Activated CD8-positive, alpha-beta T cell treated with anti-CD3 and anti-CD28 coated beads, Interleukin-2, amount 10 ng/mL, durations not matched to agents 7 days and 5 days (primary cell): ENCODE measurements at regions not wholly inside any gene's neighbourhood (a gene's known extent, or its start where the extent isn't known, plus 50 kb on each side); places are given as distances from the start of the nearest gene placed in this dataset.

ENCODE experiments used
- ATAC-seq: fragments of 150-1000 bp; cut with Tn5 transposase; one replicate; pipeline ENCODE4 v1.10.0; 2021; ENCODE audit warnings: moderate library complexity
- CTCF ChIA-PET: fragments of 350-600 bp; sonication (Branson Sonifier 250); formaldehyde crosslinking; loops from one replicate; lab custom pipeline; 2021; ENCODE audit warnings: antibody characterized with exemption; lab: Charles Lee
- POLR2A ChIA-PET: fragments of 350-600 bp; sonication (Branson Sonifier 250); formaldehyde crosslinking; loops from one replicate; lab custom pipeline; 2021; ENCODE audit warnings: antibody characterized with exemption; lab: Charles Lee
- DNase-seq: peaks from one replicate; pipeline ENCODE4 v3.0.0-alpha.2; 2020
- H3K27ac Mint-ChIP-seq: one replicate; pipeline ENCODE4 v1.8.0; 2021; ENCODE audit warnings: mild to moderate bottlenecking, mixed read lengths
- H3K27me3 Mint-ChIP-seq: one replicate; pipeline ENCODE4 v1.8.0; 2021; ENCODE audit warnings: low read depth, mixed read lengths
- H3K36me3 Mint-ChIP-seq: one replicate; pipeline ENCODE4 v1.8.0; 2021; ENCODE audit warnings: low read depth, mixed read lengths
- H3K4me1 Mint-ChIP-seq: one replicate; pipeline ENCODE4 v1.8.0; 2021; ENCODE audit warnings: low read depth, mixed read lengths
- H3K4me3 Mint-ChIP-seq: one replicate; pipeline ENCODE4 v1.8.0; 2021; ENCODE audit warnings: mild to moderate bottlenecking, mixed read lengths
- H3K9me3 Mint-ChIP-seq: one replicate; pipeline ENCODE4 v1.8.0; 2022; ENCODE audit warnings: mixed read lengths; ENCODE audit not compliant: insufficient read depth

DNA sequence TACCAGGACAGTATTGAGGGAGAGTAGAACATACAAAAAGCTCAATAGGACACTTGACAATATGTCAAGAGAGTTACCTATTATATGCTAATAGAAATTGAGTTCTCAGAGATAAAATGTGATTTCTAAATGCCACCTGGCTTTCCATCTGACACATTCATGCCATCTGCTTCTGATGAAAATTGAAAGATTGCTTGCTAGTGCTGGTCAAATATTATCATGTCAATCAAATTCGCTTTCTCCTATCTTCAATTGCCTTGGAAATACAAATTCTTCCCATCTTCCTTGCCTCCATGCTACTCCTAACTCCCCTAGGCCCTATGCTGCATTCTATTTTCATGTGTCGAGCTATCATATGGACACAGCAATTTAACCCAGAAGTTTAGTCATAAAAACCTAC lies 1076.9 kb downstream of the ARAP2 start:
- DNase-seq (no peak), ATAC-seq (no peak)
- POLR2A ChIA-PET: no interaction called here
- CTCF ChIA-PET: no interaction called here
- Mint-ChIP-seq H3K4me3 (no peak overlapping the region), H3K9me3 (peaks cover 11% of the 10 kb centered on the region), H3K36me3 (no peaks in the 10 kb centered on the region), H3K4me1 (no peaks in the 10 kb centered on the region), H3K27ac (no peak overlapping the region), H3K27me3 (no peaks in the 10 kb centered on the region)

DNA sequence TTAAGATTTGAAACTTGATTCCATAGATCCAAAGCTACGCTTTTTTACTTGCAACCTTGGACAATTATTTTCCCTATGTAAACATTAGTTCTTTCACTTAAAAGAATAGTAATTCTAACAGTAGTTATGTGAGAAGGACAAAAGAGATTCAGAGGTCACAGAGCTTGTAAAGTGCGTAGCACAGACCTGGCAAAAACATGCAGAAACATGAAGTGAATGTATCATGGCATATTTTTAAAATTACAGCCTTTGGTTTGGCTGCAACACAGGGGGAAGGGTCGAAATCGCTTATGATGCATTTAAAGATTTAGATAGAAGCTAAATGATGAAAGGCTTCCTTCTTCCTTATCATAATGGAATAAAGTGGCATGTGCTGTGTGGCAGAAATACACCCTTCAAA lies 1068.8 kb downstream of the ARAP2 start:
- no peaks in the 10 kb centered on the region for H3K9me3 Mint-ChIP-seq
- no peak overlapping the region for H3K27ac Mint-ChIP-seq
- H3K4me1 Mint-ChIP-seq: no peaks in the 10 kb centered on the region
- no peaks in the 10 kb centered on the region for H3K27me3 Mint-ChIP-seq
- POLR2A ChIA-PET: no interaction called here
- H3K4me3 Mint-ChIP-seq: no peak overlapping the region
- DNase-seq (no peak), ATAC-seq (no peak)
- no peaks in the 10 kb centered on the region for H3K36me3 Mint-ChIP-seq
- CTCF ChIA-PET: no interaction called here

DNA sequence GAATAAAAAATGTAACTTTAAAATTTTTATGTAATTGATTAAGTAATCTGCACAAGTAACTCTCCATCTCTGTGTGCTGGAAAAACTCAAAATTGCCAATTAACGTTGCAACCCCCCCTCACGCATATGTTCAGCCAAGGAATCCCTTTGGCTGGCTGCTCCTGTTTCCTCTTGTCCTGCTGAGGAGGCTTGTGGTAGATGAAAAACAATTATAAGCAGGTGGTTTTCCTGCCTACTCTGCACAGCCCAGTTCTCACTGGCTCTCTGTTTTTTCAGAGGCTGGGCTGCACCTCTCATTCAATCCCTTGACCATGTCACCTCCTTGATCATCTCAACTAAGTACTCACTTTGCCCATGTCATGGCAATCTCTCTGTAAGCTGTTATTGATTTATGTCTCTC lies 1068.4 kb downstream of the ARAP2 start:
- ChIA-PET POLR2A (no interaction called here), CTCF (no interaction called here)
- H3K36me3 Mint-ChIP-seq: no peaks in the 10 kb centered on the region
- no peaks in the 10 kb centered on the region for H3K9me3 Mint-ChIP-seq
- no peak overlapping the region for H3K4me3 Mint-ChIP-seq
- H3K4me1 Mint-ChIP-seq: no peaks in the 10 kb centered on the region
- DNase-seq: no peak
- no peak for ATAC-seq
- no peak overlapping the region for H3K27ac Mint-ChIP-seq
- no peaks in the 10 kb centered on the region for H3K27me3 Mint-ChIP-seq

DNA sequence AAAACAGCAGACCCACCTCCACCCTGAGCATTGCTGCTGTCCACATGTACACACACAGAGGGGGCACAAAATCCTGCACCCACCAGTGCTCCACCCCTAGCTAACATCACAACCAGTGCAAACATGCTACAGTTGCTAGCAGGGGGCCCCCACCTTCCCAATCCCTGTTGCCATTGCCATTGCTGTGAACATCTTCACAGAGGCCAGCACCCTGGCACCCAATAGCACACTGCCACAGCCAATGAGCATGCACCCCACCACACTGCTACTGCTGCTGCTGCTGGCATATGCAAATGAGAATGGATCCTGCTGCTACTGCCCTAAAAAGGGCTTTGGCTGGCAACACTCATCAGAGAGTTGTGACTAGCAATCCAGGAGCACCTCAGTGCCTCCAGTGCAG lies 1061.9 kb downstream of the ARAP2 start:
- H3K4me1 Mint-ChIP-seq: no peaks in the 10 kb centered on the region

DNA sequence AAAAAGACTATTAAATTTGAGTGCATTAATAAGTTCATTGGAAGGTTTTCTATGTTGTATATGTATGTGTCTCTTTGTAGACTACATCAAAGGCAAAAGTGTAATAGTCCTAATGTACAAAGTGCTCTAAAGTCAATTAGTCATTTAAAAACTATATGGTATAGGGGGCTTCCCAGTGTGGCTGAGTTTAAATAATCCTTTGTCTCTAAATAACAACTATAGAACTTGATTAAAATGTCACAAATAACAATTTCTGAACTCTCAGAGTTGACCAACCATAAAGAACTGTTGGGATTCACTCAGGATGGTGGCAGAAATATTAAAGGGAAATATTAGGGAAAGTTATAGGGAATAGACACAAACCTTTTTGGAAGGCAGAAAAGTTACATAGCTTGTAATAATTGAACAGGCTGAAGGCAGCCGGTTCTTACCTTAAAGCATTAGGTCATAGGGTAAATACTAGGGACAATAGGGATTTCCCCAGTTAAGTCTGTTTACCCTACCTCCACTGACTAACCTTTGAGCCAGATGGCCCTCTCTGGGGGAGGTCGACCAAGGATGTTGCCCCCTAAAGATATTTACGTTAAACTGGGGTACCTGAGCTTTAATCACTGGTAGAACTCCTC lies 1054.2 kb downstream of the ARAP2 start:
- Mint-ChIP-seq H3K27me3 (no peaks in the 10 kb centered on the region), H3K9me3 (no peaks in the 10 kb centered on the region), H3K27ac (no peak overlapping the region), H3K36me3 (no peaks in the 10 kb centered on the region), H3K4me1 (no peaks in the 10 kb centered on the region), H3K4me3 (no peak overlapping the region)
- ChIA-PET CTCF (no interaction called here), POLR2A (no interaction called here)
- DNase-seq: no peak
- ATAC-seq: no peak

More for the DNA sequence above, 1061.9 kb downstream of the ARAP2 start:
- H3K9me3 Mint-ChIP-seq: peaks cover 5% of the 10 kb centered on the region
- ATAC-seq (no peak), DNase-seq (no peak)
- H3K4me3 Mint-ChIP-seq: no peak overlapping the region
- POLR2A ChIA-PET: no interaction called here
- no peaks in the 10 kb centered on the region for H3K27me3 Mint-ChIP-seq
- H3K27ac Mint-ChIP-seq: no peak overlapping the region
- CTCF ChIA-PET: no interaction called here
- no peaks in the 10 kb centered on the region for H3K36me3 Mint-ChIP-seq

DNA sequence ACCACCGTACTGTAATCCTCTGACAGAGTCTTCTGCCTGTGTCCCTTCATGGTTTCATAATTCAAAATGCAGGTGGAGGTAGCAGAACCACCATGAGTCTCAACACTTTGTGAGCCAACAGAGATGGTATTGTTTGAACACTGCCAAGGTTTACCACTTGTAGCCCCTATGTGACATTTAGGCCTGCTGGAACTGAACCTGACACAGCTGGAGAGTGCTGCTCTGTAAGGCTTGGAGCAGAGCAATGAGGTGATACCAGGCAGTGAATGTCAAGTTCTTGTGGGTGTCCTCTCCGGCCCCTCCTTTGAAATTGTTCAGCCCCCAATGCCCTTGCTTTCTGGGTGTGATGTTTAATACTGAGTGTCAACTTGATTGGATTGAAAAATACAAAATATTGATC lies 1042.9 kb downstream of the ARAP2 start:
- Mint-ChIP-seq H3K36me3 (no peaks in the 10 kb centered on the region), H3K4me3 (no peak overlapping the region), H3K27ac (no peak overlapping the region), H3K4me1 (no peaks in the 10 kb centered on the region), H3K27me3 (no peaks in the 10 kb centered on the region), H3K9me3 (no peaks in the 10 kb centered on the region)
- ATAC-seq (no peak), DNase-seq (no peak)
- ChIA-PET POLR2A (no interaction called here), CTCF (no interaction called here)

DNA sequence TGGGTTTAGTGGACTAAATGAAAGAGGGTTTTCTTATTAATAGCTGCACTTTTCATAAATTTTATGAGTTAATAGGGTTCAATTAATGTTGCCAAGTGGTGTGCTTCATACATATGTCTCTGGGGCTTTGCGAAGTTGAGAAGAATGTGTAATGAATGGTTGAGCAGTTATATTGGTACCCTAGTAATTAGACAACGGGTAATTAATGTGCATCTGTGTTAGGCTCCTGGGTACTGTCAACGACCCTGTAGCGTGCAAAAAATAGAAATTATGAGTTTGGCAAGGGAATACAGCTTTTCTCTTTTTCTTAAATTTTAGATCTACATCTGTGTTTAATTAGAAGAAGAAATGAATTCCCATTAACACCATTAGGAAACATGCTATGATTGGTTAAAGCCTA lies 1027.7 kb downstream of the ARAP2 start:
- no peaks in the 10 kb centered on the region for H3K9me3 Mint-ChIP-seq
- H3K27me3 Mint-ChIP-seq: no peaks in the 10 kb centered on the region
- ATAC-seq: no peak
- no peak overlapping the region for H3K4me3 Mint-ChIP-seq
- no peak overlapping the region for H3K27ac Mint-ChIP-seq
- CTCF ChIA-PET: no interaction called here
- H3K4me1 Mint-ChIP-seq: no peaks in the 10 kb centered on the region
- no peaks in the 10 kb centered on the region for H3K36me3 Mint-ChIP-seq
- no peak for DNase-seq
- POLR2A ChIA-PET: no interaction called here

DNA sequence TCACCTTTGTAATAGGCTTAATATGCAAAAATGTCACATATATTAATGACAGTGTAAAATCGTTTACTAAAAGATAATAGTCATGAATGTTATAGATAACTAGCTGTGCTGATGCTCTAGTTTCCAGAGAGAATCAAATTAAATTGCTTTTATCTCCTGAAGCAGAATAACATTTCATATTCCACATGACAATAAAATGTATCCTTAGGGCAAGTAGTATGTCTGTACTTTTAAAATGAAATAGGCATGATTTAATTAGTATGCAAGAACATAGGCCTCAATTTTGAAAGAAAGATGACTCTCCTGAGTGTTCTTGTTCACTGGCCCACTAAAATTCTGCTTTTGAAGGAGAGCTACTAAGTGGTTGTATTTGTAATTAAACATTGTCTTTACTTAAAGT lies 1027.0 kb downstream of the ARAP2 start:
- Mint-ChIP-seq H3K4me3 (no peak overlapping the region), H3K27ac (no peak overlapping the region), H3K36me3 (no peaks in the 10 kb centered on the region), H3K9me3 (no peaks in the 10 kb centered on the region), H3K27me3 (no peaks in the 10 kb centered on the region), H3K4me1 (no peaks in the 10 kb centered on the region)
- POLR2A ChIA-PET: no interaction called here
- ATAC-seq (no peak), DNase-seq (no peak)
- CTCF ChIA-PET: no interaction called here

DNA sequence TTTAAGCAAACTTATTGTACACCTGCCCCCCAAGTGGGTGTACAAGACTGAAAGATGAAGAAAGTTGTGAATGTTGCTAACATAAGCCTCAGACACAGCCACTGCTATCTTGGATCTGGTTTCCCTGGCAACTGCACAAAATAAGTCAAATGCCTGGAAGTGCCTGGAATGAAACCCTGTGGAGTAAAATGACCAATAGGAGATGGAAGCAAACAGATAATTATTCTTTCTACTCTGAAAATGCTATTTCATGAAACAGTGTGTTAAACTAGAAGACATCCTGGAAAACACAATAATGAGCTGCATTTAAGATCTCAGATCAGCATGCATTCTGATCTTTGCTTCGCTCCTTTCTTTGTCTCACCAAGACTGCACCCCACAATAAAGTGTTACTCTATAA lies 1016.0 kb downstream of the ARAP2 start:
- no peak for ATAC-seq
- CTCF ChIA-PET: no interaction called here

DNA sequence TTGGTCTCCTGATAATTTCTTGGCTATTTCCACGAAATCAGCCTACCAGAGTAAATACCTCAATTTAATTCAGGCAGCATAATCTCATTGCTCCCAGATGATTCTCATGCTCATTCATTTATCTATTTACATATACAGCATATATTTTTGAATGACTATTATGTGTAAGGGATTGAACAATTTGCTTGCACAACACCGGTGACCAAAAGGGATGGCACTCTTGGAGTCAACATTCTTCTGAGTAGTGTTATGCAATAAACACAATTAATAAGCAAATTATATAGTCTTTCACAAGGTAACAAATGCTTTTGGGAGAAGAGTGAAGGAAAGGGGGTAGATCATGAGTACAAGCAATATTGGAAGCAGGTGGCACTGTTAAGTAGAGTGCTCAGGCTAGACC lies 1015.3 kb downstream of the ARAP2 start:
- ATAC-seq: no peak
- ChIA-PET POLR2A (no interaction called here), CTCF (no interaction called here)
- no peak for DNase-seq
- H3K27me3 Mint-ChIP-seq: no peaks in the 10 kb centered on the region
- H3K9me3 Mint-ChIP-seq: no peaks in the 10 kb centered on the region
- no peak overlapping the region for H3K27ac Mint-ChIP-seq
- no peaks in the 10 kb centered on the region for H3K4me1 Mint-ChIP-seq
- H3K36me3 Mint-ChIP-seq: no peaks in the 10 kb centered on the region
- no peak overlapping the region for H3K4me3 Mint-ChIP-seq

More for the DNA sequence above, 1016.0 kb downstream of the ARAP2 start:
- no peak for DNase-seq
- no peaks in the 10 kb centered on the region for H3K27me3 Mint-ChIP-seq
- no peaks in the 10 kb centered on the region for H3K36me3 Mint-ChIP-seq
- H3K4me1 Mint-ChIP-seq: no peaks in the 10 kb centered on the region
- H3K27ac Mint-ChIP-seq: no peak overlapping the region
- POLR2A ChIA-PET: no interaction called here
- no peak overlapping the region for H3K4me3 Mint-ChIP-seq
- no peaks in the 10 kb centered on the region for H3K9me3 Mint-ChIP-seq

DNA sequence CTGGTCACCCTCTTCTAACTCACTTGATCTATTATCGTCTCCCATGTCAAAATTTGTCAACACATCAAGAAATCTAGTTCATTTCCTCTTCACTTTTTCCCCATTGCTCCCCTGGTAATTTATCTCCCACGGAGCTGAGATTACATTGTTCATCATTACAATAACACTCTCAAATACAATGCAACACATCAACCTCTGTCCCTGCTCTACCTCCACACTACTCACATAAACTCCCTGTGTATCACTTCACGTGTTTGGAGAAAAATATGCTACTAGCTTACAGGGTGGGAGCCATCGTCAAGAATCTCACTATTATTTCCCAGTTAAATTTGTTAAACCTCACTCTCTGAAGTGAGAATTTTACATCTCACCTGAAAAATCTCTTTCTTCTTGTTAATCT lies 1006.4 kb downstream of the ARAP2 start:
- CTCF ChIA-PET: no interaction called here
- Mint-ChIP-seq H3K27me3 (no peaks in the 10 kb centered on the region), H3K4me1 (no peaks in the 10 kb centered on the region), H3K27ac (no peak overlapping the region), H3K4me3 (no peak overlapping the region), H3K9me3 (no peaks in the 10 kb centered on the region), H3K36me3 (no peaks in the 10 kb centered on the region)
- POLR2A ChIA-PET: no interaction called here
- ATAC-seq: no peak
- no peak for DNase-seq

DNA sequence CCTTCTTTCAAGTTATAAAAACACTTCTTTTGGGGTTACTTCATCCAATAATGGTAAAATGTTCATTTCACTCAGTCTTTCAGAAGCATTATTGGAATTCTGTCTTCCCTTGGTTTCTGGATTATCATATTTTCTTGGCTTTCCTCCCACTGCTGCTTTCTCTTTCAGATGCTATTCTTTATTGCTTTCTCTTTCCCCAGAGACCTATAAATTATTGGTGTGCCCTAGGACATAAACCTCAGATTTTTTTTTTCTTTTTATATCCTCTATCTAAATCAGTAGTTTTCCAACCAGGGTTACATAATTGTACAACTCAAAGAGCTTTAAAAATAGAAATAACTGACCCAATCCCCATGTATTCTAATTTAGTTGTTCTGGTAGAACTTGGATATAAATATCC lies 1005.5 kb downstream of the ARAP2 start:
- Mint-ChIP-seq H3K4me1 (no peaks in the 10 kb centered on the region), H3K4me3 (no peak overlapping the region), H3K27me3 (no peaks in the 10 kb centered on the region), H3K36me3 (no peaks in the 10 kb centered on the region), H3K9me3 (no peaks in the 10 kb centered on the region), H3K27ac (no peak overlapping the region)
- ATAC-seq (no peak), DNase-seq (no peak)
- POLR2A ChIA-PET: no interaction called here
- CTCF ChIA-PET: no interaction called here

DNA sequence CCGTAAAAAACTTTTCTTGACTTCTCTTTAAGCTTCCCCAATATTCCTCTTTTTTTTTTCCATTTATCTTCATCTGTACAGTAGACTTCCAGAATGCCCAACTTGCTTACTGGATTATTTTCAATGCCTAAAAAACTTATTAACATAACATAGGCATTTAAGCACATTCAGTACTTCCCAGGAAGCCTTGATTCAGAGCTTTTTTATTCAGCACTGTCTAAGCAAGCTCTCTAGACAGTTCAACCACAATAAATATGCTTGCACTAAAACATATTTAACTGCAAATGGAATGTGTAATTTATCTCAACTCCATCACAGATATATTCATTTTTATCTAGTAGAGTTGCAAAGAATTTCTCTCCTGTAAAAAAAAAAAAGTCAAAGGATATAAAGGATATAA lies 997.8 kb downstream of the ARAP2 start:
- Mint-ChIP-seq H3K4me1 (no peaks in the 10 kb centered on the region), H3K9me3 (no peaks in the 10 kb centered on the region), H3K27ac (no peak overlapping the region), H3K27me3 (no peaks in the 10 kb centered on the region), H3K4me3 (no peak overlapping the region), H3K36me3 (no peaks in the 10 kb centered on the region)
- no peak for DNase-seq
- CTCF ChIA-PET: no interaction called here
- POLR2A ChIA-PET: no interaction called here
- no peak for ATAC-seq
